ENCODE measurements at regions not wholly inside any gene's neighbourhood (a gene's known extent, or its start where the extent isn't known, plus 50 kb on each side); places are given as distances from the start of the nearest gene placed in this dataset.

DNA sequence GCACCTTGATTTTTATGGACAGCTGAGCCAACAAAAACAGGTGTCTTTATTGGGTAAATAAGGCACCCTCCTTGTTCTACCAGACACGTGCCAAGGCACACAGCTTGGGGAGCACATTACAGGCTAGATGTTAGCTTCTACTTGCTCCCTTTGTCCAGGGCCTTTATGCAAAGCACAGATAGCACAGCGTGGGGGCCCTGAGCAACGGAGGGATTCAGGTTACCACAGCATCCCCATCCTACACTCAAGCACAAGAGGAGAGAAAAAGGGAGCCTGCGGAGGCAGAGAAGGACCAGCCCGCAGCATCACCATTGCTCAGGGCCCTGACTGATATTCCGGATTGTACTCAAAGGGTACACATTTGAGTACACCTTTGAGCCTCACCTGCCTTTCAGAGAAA is 181.7 kb upstream of the KIF2A start:
- no peak for TF ChIP-seq EZH2phosphoT487 (IDR thresholded peaks at IDR 0.05; ENCODE audit: low read length)
- no peak for TF ChIP-seq EZH2 (optimal IDR thresholded peaks at IDR 0.05; ENCODE audit: low read depth, low read length)
- TF ChIP-seq CTCF (IDR thresholded peaks at IDR 0.05; ENCODE audit: low read length) = no peak
- H2AFZ ChIP-seq (ENCODE audit: low read length) = no peak overlapping the region
- DNase-seq = no peak
- no peaks in the 10 kb centered on the region for H3K9me3 ChIP-seq (replicated peaks; ENCODE audit: insufficient read depth, low read length)
- H3K27ac ChIP-seq (ENCODE audit: low read length) = no peak overlapping the region
- H3K4me3 ChIP-seq (ENCODE audit: low read length) = no peak overlapping the region
- no peak overlapping the region for H3K4me2 ChIP-seq (ENCODE audit: low read depth, low read length)
- no peaks in the 10 kb centered on the region for H3K27me3 ChIP-seq (replicated peaks; ENCODE audit: insufficient read depth, low read length)
- H3K36me3 ChIP-seq (replicated peaks; ENCODE audit: insufficient read depth, low read length) = no peaks in the 10 kb centered on the region
- H3K9ac ChIP-seq (ENCODE audit: low read length) = no peak overlapping the region
- H3K79me2 ChIP-seq (ENCODE audit: low read length) = no peaks in the 10 kb centered on the region
- no peaks in the 10 kb centered on the region for H3K9me2 ChIP-seq (replicated peaks; ENCODE audit: insufficient read depth, low read length)
- no peaks in the 10 kb centered on the region for H3F3A ChIP-seq (ENCODE audit: insufficient read depth, low read length)
- H3K4me1 ChIP-seq (ENCODE audit: low read length) = no peaks in the 10 kb centered on the region
- H4K20me1 ChIP-seq (ENCODE audit: insufficient read depth, low read length) = no peaks in the 10 kb centered on the region

GRCh38 chr5:62126090-62126489 is 179.9 kb upstream of the KIF2A start:
- H2AFZ ChIP-seq (ENCODE audit: low read length) = no peak overlapping the region

GRCh38 chr5:62127098-62127736 is 178.8 kb upstream of the KIF2A start:
- Histone ChIP-seq H2AFZ (ENCODE audit: low read length) (no peak overlapping the region), H3K4me3 (ENCODE audit: low read length) (no peak overlapping the region)
- TF ChIP-seq CTCF (IDR thresholded peaks at IDR 0.05; ENCODE audit: low read length) = no peak
- no peak for TF ChIP-seq EZH2phosphoT487 (IDR thresholded peaks at IDR 0.05; ENCODE audit: low read length)
- no peak for TF ChIP-seq EZH2 (optimal IDR thresholded peaks at IDR 0.05; ENCODE audit: low read depth, low read length)

More at GRCh38 chr5:62126090-62126489, 179.9 kb upstream of the KIF2A start:
- H3F3A ChIP-seq (ENCODE audit: insufficient read depth, low read length) = no peaks in the 10 kb centered on the region
- H3K4me2 ChIP-seq (ENCODE audit: low read depth, low read length) = no peak overlapping the region
- no peaks in the 10 kb centered on the region for H3K9me2 ChIP-seq (replicated peaks; ENCODE audit: insufficient read depth, low read length)
- no peaks in the 10 kb centered on the region for H4K20me1 ChIP-seq (ENCODE audit: insufficient read depth, low read length)
- no peak overlapping the region for H3K27ac ChIP-seq (ENCODE audit: low read length)
- no peaks in the 10 kb centered on the region for H3K9me3 ChIP-seq (replicated peaks; ENCODE audit: insufficient read depth, low read length)
- no peak overlapping the region for H3K4me3 ChIP-seq (ENCODE audit: low read length)
- H3K79me2 ChIP-seq (ENCODE audit: low read length) = no peaks in the 10 kb centered on the region
- no peaks in the 10 kb centered on the region for H3K4me1 ChIP-seq (ENCODE audit: low read length)
- no peaks in the 10 kb centered on the region for H3K36me3 ChIP-seq (replicated peaks; ENCODE audit: insufficient read depth, low read length)
- no peak for DNase-seq
- TF ChIP-seq CTCF (IDR thresholded peaks at IDR 0.05; ENCODE audit: low read length) (no peak), EZH2phosphoT487 (IDR thresholded peaks at IDR 0.05; ENCODE audit: low read length) (no peak), EZH2 (optimal IDR thresholded peaks at IDR 0.05; ENCODE audit: low read depth, low read length) (no peak)
- H3K27me3 ChIP-seq (replicated peaks; ENCODE audit: insufficient read depth, low read length) = no peaks in the 10 kb centered on the region
- no peak overlapping the region for H3K9ac ChIP-seq (ENCODE audit: low read length)

More at GRCh38 chr5:62127098-62127736, 178.8 kb upstream of the KIF2A start:
- H3K9me2 ChIP-seq (replicated peaks; ENCODE audit: insufficient read depth, low read length) = no peaks in the 10 kb centered on the region
- H3K4me2 ChIP-seq (ENCODE audit: low read depth, low read length) = no peak overlapping the region
- H3K27ac ChIP-seq (ENCODE audit: low read length) = no peak overlapping the region
- H4K20me1 ChIP-seq (ENCODE audit: insufficient read depth, low read length) = no peaks in the 10 kb centered on the region
- no peaks in the 10 kb centered on the region for H3K36me3 ChIP-seq (replicated peaks; ENCODE audit: insufficient read depth, low read length)
- no peaks in the 10 kb centered on the region for H3K27me3 ChIP-seq (replicated peaks; ENCODE audit: insufficient read depth, low read length)
- H3K9me3 ChIP-seq (replicated peaks; ENCODE audit: insufficient read depth, low read length) = no peaks in the 10 kb centered on the region
- H3K79me2 ChIP-seq (ENCODE audit: low read length) = no peaks in the 10 kb centered on the region
- DNase-seq = no peak
- H3F3A ChIP-seq (ENCODE audit: insufficient read depth, low read length) = no peaks in the 10 kb centered on the region
- no peaks in the 10 kb centered on the region for H3K4me1 ChIP-seq (ENCODE audit: low read length)
- no peak overlapping the region for H3K9ac ChIP-seq (ENCODE audit: low read length)
